Heart left ventricle (tissue), 16 donors: ENCODE measurements at regions not wholly inside any gene's neighbourhood (a gene's known extent, or its start where the extent isn't known, plus 50 kb on each side); places are given as distances from the start of the nearest gene placed in this dataset.

ENCODE experiments used
- ATAC-seq, 4 donors: fragments of 200-7000 bp; cut with Tn5 transposase; one replicate each; pipeline ENCODE4 v1.9.1; 2020 to 2022; ENCODE audit warnings: moderate library complexity in 4 of 4, mild to moderate bottlenecking in 3 of 4, moderate number of reproducible peaks in 1 of 4
- DNase-seq, 5 donors: peaks; one replicate each; pipeline ENCODE4 v3.0.0-alpha.2; 2020
- H3K27ac ChIP-seq, 12 donors: fragments of 200-600 bp; sonication (generic) in 4 of 12; one replicate each; pipeline versions ENCODE4 v1.5.0 to v1.8.0; 2016 to 2022; ENCODE audit warnings: mild to moderate bottlenecking in 2 of 12
- H3K27me3 ChIP-seq, 9 donors: fragments of 200-600 bp; sonication (generic) in 2 of 9; one replicate each; pipeline versions ENCODE4 v1.5.1 to v1.8.0; 2016 to 2022; ENCODE audit warnings: mild to moderate bottlenecking in 3 of 9
- H3K36me3 ChIP-seq, 9 donors: fragments of 200-600 bp; sonication (generic) in 2 of 9; one replicate each; pipeline versions ENCODE4 v1.5.0 to v1.8.0; 2018 to 2022; ENCODE audit warnings: mild to moderate bottlenecking in 2 of 9
- H3K4me1 ChIP-seq, 12 donors: fragments of 200-600 bp; sonication (generic) in 4 of 12; one replicate each; pipeline versions ENCODE4 v1.5.0 to v1.8.0; 2016 to 2022; ENCODE audit warnings: mild to moderate bottlenecking in 3 of 12
- H3K4me3 ChIP-seq, 12 donors: fragments of 200-600 bp; sonication (generic) in 4 of 12; one replicate each; pipeline versions ENCODE4 v1.5.0 to v1.8.0; 2017 to 2022; ENCODE audit warnings: mild to moderate bottlenecking in 9 of 12, moderate library complexity in 4 of 12
- H3K9me3 ChIP-seq, 12 donors: fragments of 200-600 bp; sonication (generic) in 4 of 12; one replicate each; pipeline versions ENCODE4 v1.5.0 to v1.8.0; 2016 to 2022; ENCODE audit warnings: mild to moderate bottlenecking in 1 of 12
- POLR2A ChIP-seq, 2 donors: fragments of 450-650 bp; IDR thresholded peaks; one replicate each; pipeline ENCODE4 v1.6.1; 2017; ENCODE audit warnings: antibody characterized with exemption in 2 of 2, mild to moderate bottlenecking in 2 of 2, moderate library complexity in 2 of 2
- WGBS, 4 donors: extraction: QIAGEN DNeasy Blood & Tissue Kit in 2 of 4; methylation state at CpG; one replicate each; pipeline versions ENCODE4 v1.1.5 to v1.1.7; 2013 to 2018; 5-methylcytosine and 5-hydroxymethylcytosine counted together
- intact Hi-C, 10 donors: fragments of 100-400 bp; cut with DNase I; formaldehyde crosslinking; loops; one replicate each; pipeline versions ENCODE4 v1.11.1 to v1.14.2; 2022
- TF ChIP-seq, protein P1 (sequence below), 12 donors: fragments of 200-600 bp; sonication (generic) in 4 of 12; IDR thresholded peaks; one replicate each; pipeline versions ENCODE4 v1.5.0 to v1.8.0; 2018 to 2022; ENCODE audit warnings: antibody characterized with exemption in 12 of 12, mild to moderate bottlenecking in 5 of 12
- donor health status: ischemic (EF 13 %, LVEDD 7.1; RV severe dilation, severe dysfunction).
- donor health status: healthy with polysubstance abuse.
- donor health status: DM: no; HTN: yes; CAD: no.
- donor health status: DM: no; HTN: no; CAD: no.
- donor health status: ischemic (EF 25% LVEDD 6.9; RV normal size, moderate dysfunction).
- donor health status: ischemic (EF 25% LVEDD 5.7; RV mildly dilated, moderate dysfunction).
- donor health status: healthy.
- donor health status: DM: yes; HTN: yes; CAD: no.
- donor health status: ischemic (EF 35%, LVEDD 5.7; RV mildly dilated, moderate dysfunction).
- donor health status: nonischemic (EF 11% LVEDD 7.7; RV severe dilation, severe dysfunction).
- donor health status: DM: yes; HTN: yes; CAD: no.
- donor health status: PGD.
- donor health status: ischemic (EF 29% LVEDD 5.4; RV normal size, mild dysfunction).
- donor health status: nonischemic (EF 23%, LVEDD 6.1; RV moderate dilation, normal function).

DNA sequence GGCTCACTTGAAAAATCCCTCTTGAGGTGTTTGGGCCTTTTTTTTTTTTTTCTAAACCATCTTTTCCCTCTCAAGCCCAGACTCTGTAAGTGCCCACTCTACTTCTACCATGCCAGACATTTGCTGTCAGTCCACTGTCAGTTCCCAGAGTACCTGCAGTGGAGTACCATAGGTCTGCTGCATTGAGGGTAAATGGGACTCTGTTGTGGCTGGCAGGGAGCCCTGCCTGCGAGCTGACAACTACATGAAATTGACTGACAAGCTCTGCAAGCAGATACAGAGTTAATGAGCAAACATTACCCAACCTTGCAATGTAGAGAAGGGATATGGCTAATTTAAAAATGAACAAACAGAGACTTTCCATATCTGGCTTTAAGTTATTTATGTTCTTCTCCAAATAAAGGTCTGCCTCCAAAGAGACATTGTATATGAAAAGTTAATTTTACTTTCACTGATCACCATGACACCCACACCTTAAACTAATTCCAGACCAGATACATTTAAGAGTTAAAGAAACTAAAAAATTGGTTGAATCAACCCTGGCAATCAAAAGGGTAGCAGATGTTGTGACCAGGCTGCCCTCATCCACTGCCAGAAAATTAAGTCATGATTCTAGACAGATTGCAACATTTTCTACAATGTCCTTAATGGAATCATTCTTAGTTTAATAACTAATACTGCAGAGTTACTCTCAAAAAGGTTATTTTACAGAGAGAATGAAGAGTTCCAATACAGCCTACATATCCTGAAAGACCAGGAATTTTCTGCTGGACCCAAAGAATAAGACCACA is 100.4 kb upstream of the PAM start:
- Histone ChIP-seq H3K9me3 (no peaks in the 10 kb centered on the region), H3K4me3 (no peak overlapping the region), H3K27ac (peak overlapping the region in 3 of 12 donors; percentile 15 to 21 (median 20)), H3K4me1 (peaks cover 0 to 4% (median 0%) of the 10 kb centered on the region in 12 donors), H3K27me3 (no peaks in the 10 kb centered on the region), H3K36me3 (no peaks in the 10 kb centered on the region)
- TF ChIP-seq, protein P1, sequence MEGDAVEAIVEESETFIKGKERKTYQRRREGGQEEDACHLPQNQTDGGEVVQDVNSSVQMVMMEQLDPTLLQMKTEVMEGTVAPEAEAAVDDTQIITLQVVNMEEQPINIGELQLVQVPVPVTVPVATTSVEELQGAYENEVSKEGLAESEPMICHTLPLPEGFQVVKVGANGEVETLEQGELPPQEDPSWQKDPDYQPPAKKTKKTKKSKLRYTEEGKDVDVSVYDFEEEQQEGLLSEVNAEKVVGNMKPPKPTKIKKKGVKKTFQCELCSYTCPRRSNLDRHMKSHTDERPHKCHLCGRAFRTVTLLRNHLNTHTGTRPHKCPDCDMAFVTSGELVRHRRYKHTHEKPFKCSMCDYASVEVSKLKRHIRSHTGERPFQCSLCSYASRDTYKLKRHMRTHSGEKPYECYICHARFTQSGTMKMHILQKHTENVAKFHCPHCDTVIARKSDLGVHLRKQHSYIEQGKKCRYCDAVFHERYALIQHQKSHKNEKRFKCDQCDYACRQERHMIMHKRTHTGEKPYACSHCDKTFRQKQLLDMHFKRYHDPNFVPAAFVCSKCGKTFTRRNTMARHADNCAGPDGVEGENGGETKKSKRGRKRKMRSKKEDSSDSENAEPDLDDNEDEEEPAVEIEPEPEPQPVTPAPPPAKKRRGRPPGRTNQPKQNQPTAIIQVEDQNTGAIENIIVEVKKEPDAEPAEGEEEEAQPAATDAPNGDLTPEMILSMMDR (IDR thresholded peaks at IDR 0.05) = no peak
- TF ChIP-seq POLR2A (IDR thresholded peaks at IDR 0.05) = no peak
- 32 to 63% (median 51%) methylated on average over 1 of the region's 1 CpG for WGBS, 4 donors
- DNase-seq (no peak), ATAC-seq (peak in 3 of 4 donors; percentile 50 to 81 (median 72))
- intact Hi-C loops = loop anchor here in 1 of 10 donors (5.0 kb wide), 1 partner anchor 67 kb away; no protein-coding TSS in a partner anchor

DNA sequence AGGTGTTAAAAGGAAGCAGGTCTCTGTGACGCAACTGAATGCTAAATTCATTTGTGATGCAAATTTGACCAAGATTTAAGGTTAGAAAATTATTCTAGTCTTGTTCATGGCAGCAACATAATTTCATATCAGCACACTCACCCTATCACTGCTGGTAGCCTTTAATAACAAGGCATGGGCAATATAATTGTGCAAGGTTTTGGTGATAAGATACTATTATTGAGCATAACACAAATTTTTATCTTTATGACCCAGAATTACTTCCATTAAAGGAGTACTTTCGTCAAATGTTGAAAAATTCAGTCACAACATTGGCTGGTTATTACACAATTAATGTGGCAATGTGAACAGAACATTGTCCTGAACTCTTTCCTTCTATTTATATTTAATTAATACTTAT is 96.0 kb upstream of the PAM start:
- H3K4me1 ChIP-seq = peaks cover 0 to 8% (median 0%) of the 10 kb centered on the region in 12 donors
- H3K36me3 ChIP-seq = no peaks in the 10 kb centered on the region
- H3K9me3 ChIP-seq = no peaks in the 10 kb centered on the region
- intact Hi-C loops = loop anchor here in 1 of 10 donors (5.0 kb wide), 1 partner anchor 72 kb away; no protein-coding TSS in a partner anchor
- no peaks in the 10 kb centered on the region for H3K27me3 ChIP-seq
- H3K27ac ChIP-seq = no peak overlapping the region
- no peak for ATAC-seq
- TF ChIP-seq, protein P1 (IDR thresholded peaks at IDR 0.05) = no peak
- no peak for TF ChIP-seq POLR2A (IDR thresholded peaks at IDR 0.05)
- DNase-seq = no peak
- WGBS, 4 donors = 61 to 74% (median 69%) methylated on average over 2 of the region's 2 CpGs
- no peak overlapping the region for H3K4me3 ChIP-seq

DNA sequence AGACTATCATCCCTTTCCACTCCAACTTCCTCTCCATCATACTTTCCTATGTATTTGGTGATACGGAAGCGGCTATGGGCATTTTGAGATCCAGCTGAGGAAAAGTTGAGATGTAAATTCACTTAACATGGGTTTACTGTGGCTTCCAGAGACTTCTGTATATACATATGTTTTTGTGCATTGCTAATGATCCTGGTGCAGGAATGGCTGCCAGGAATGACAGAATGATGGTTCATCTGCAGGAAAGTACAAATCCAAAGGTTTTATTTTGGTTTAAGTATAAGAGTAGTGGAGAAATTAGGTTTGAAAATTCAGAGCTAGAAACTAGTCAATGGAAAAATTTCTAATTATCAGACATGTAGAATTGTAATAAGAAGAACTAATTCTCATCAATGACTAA is 95.0 kb upstream of the PAM start:
- Histone ChIP-seq H3K9me3 (no peaks in the 10 kb centered on the region), H3K27ac (no peak overlapping the region), H3K4me1 (peaks cover 0 to 13% (median 0%) of the 10 kb centered on the region in 12 donors), H3K36me3 (no peaks in the 10 kb centered on the region), H3K27me3 (no peaks in the 10 kb centered on the region), H3K4me3 (no peak overlapping the region)
- intact Hi-C loops = loop anchor here in 2 of 10 donors (10.0 kb wide), 1 partner anchor 75 kb away; no protein-coding TSS in a partner anchor
- TF ChIP-seq, protein P1 (IDR thresholded peaks at IDR 0.05) = no peak
- no peak for TF ChIP-seq POLR2A (IDR thresholded peaks at IDR 0.05)
- WGBS, 4 donors = 86 to 98% (median 90%) methylated on average over 2 of the region's 2 CpGs
- ATAC-seq (no peak), DNase-seq (no peak)

DNA sequence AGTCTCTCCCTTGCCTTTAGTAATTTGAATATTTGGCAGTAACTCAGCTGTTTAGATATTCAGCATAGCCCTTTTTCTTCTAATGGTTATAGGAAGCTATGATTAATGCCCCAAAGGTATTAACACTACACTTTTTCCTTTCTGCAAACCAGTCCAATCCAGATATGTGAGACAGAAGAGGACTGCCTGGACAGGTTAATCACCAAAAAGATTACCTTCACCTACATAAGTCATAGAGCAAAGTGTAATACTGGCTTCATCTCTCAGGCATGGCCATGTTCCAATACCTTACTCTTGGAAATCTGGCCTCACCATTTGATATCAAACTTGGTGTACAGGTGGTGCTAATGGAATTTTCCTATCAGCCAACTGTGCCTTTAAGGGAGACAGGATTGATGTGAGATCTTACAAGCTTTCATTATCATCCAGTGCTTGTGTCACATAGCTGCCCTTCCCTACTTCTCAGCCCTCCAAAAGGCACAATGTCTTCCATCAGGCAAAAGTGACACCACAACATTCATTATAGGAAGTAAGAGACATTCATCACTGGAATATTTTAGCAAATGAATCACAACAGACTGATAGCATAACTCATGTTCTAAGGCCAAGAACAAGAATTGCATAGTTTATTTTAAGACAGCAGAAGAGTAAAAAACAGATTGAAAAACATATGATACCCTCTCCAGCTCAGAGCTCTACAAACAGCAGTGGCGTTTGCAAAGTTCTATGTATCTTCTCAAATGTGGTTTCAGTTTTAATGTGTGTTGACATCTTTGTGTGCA is 91.2 kb upstream of the PAM start:
- 59 to 67% (median 64%) methylated on average over 1 of the region's 1 CpG for WGBS, 4 donors
- no peak for TF ChIP-seq POLR2A (IDR thresholded peaks at IDR 0.05)
- TF ChIP-seq, protein P1 (IDR thresholded peaks at IDR 0.05) = no peak
- H3K36me3 ChIP-seq = no peaks in the 10 kb centered on the region
- H3K27ac ChIP-seq = peak overlapping the region in 1 of 12 donors; percentile 15
- intact Hi-C loops = loop anchor here in 3 of 10 donors (2.0 to 10.0 kb wide), 2 partner anchors 37 to 79 kb away; no protein-coding TSS in a partner anchor
- no peaks in the 10 kb centered on the region for H3K9me3 ChIP-seq
- no peaks in the 10 kb centered on the region for H3K27me3 ChIP-seq
- peak; percentile 23 to 72 (median 34) for ATAC-seq
- peaks cover 0 to 19% (median 0%) of the 10 kb centered on the region in 12 donors for H3K4me1 ChIP-seq
- no peak for DNase-seq
- H3K4me3 ChIP-seq = peak overlapping the region in 1 of 12 donors; percentile 14
